HG03457 (cell line): ENCODE measurements at regions not wholly inside any gene's neighbourhood (a gene's known extent, or its start where the extent isn't known, plus 50 kb on each side); places are given as distances from the start of the nearest gene placed in this dataset.

Experiments
- ATAC-seq: cut with Tn5 transposase; IDR thresholded peaks from one replicate; pipeline ENCODE4 v1.9.1; 2021; ENCODE audit warnings: moderate number of reproducible peaks; ENCODE audit not compliant: unreplicated experiment

- no peak for ATAC-seq
Measured at GRCh38 chr12:94760786-94761185, 110.4 kb upstream of the TMCC3 start.

- ATAC-seq = no peak
Measured at GRCh38 chr12:94756789-94757188, 106.4 kb upstream of the TMCC3 start.

GRCh38 chr12:94755598-94755997 lies 105.2 kb upstream of the TMCC3 start:
- ATAC-seq = no peak

- no peak for ATAC-seq
Measured at GRCh38 chr12:94754653-94755052, 104.3 kb upstream of the TMCC3 start.

- no peak for ATAC-seq
Measured at GRCh38 chr12:94753036-94753679, 102.8 kb upstream of the TMCC3 start.

GRCh38 chr12:94750864-94751263 lies 100.5 kb upstream of the TMCC3 start:
- ATAC-seq = no peak

- no peak for ATAC-seq
Measured at GRCh38 chr12:94749890-94750289, 99.5 kb upstream of the TMCC3 start.

GRCh38 chr12:94749455-94749854 lies 99.1 kb upstream of the TMCC3 start:
- ATAC-seq = no peak

GRCh38 chr12:94748726-94749421 lies 98.5 kb upstream of the TMCC3 start:
- ATAC-seq = no peak

- no peak for ATAC-seq
Measured at GRCh38 chr12:94745562-94745961, 95.2 kb upstream of the TMCC3 start.

- no peak for ATAC-seq
Measured at GRCh38 chr12:94743174-94743573, 92.8 kb upstream of the TMCC3 start.

- ATAC-seq = no peak
Measured at GRCh38 chr12:94740601-94741362, 90.4 kb upstream of the TMCC3 start.

- ATAC-seq = no peak
Measured at GRCh38 chr12:94736820-94737219, 86.5 kb upstream of the TMCC3 start.

- ATAC-seq = no peak
Measured at GRCh38 chr12:94736004-94736403, 85.6 kb upstream of the TMCC3 start.

GRCh38 chr12:94733727-94734126 lies 83.4 kb upstream of the TMCC3 start:
- no peak for ATAC-seq

- ATAC-seq = no peak
Measured at GRCh38 chr12:94732367-94732990, 82.1 kb upstream of the TMCC3 start.

- no peak for ATAC-seq
Measured at GRCh38 chr12:94731733-94732360, 81.5 kb upstream of the TMCC3 start.

GRCh38 chr12:94730847-94731246 lies 80.5 kb upstream of the TMCC3 start:
- no peak for ATAC-seq

- no peak for ATAC-seq
Measured at GRCh38 chr12:94726236-94726835, 76.0 kb upstream of the TMCC3 start.

GRCh38 chr12:94725375-94726168 lies 75.2 kb upstream of the TMCC3 start:
- no peak for ATAC-seq
